KMS-11 (cell line): ENCODE measurements at regions not wholly inside any gene's neighbourhood (a gene's known extent, or its start where the extent isn't known, plus 50 kb on each side); places are given as distances from the start of the nearest gene placed in this dataset.

Experiments
- H2AFZ ChIP-seq: fragments of 200-600 bp; sonication (generic); 2 replicates; pipeline ENCODE4 v1.6.1; 2016; ENCODE audit warnings: antibody characterized with exemption, mixed run types, low read depth
- H3K27ac ChIP-seq: fragments of 200-600 bp; sonication (generic); 2 replicates; pipeline ENCODE4 v1.6.1; 2016; ENCODE audit warnings: mild to moderate bottlenecking, mixed run types
- H3K27me3 ChIP-seq: fragments of 200-600 bp; sonication (generic); 2 replicates; pipeline ENCODE4 v1.6.1; 2017; ENCODE audit warnings: mild to moderate bottlenecking, low read depth, mixed run types, moderate library complexity; ENCODE audit not compliant: insufficient read depth
- H3K36me3 ChIP-seq: fragments of 200-600 bp; sonication (generic); 2 replicates; pipeline ENCODE4 v1.6.1; 2017; ENCODE audit warnings: mild to moderate bottlenecking, mixed run types; ENCODE audit not compliant: insufficient read depth
- H3K4me1 ChIP-seq: fragments of 200-600 bp; sonication (generic); 2 replicates; pipeline ENCODE4 v1.6.1; 2016; ENCODE audit warnings: mild to moderate bottlenecking, low read depth, mixed run types; ENCODE audit not compliant: poor library complexity, severe bottlenecking
- H3K4me2 ChIP-seq: fragments of 200-600 bp; sonication (generic); 2 replicates; pipeline ENCODE4 v1.7.0; 2016; ENCODE audit warnings: mild to moderate bottlenecking, mixed run types
- H3K4me3 ChIP-seq: fragments of 200-600 bp; sonication (generic); IDR thresholded peaks from 2 replicates; pipeline ENCODE4 v1.6.1; 2017; ENCODE audit warnings: low read depth, low read length, mixed read lengths; ENCODE audit not compliant: insufficient read depth
- H3K79me2 ChIP-seq: fragments of 200-600 bp; sonication (generic); 2 replicates; pipeline ENCODE4 v1.6.1; 2016; ENCODE audit warnings: low read depth, mixed run types; ENCODE audit not compliant: insufficient read depth
- H3K9ac ChIP-seq: fragments of 200-600 bp; sonication (generic); 2 replicates; pipeline ENCODE4 v1.6.1; 2016; ENCODE audit warnings: mild to moderate bottlenecking, mixed run types
- H4K20me1 ChIP-seq: fragments of 200-600 bp; sonication (generic); 2 replicates; pipeline ENCODE4 v1.6.1; 2016; ENCODE audit warnings: mild to moderate bottlenecking, mixed run types; ENCODE audit not compliant: insufficient read depth
- TF ChIP-seq, protein P1 (sequence below): fragments of 200-600 bp; sonication (generic); conservative IDR thresholded peaks from 2 replicates; pipeline ENCODE4 v1.6.1; 2017; ENCODE audit warnings: low read depth, mild to moderate bottlenecking, antibody characterized with exemption, low read length, moderate library complexity, mixed read lengths

DNA sequence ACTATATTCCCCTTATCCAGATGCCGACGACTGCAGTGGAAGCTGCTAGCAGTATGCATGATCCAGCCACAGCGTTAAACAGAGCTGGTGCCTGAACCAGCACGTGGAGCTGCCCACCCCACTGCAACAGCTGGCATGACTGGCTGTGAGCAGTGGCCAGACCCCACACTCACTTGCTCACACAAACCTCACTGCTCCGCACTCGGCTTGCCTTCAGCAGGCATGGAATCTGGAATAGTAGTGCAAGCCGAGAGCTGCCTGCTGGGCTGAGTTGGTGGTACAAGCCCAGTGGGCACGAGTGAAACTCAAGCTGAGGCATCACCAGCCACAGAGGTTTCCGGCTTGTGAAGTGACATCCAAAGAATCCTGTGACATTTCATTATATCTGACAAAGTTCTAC, 1197.6 kb downstream of the FAM133A start:
- H3K4me2 ChIP-seq: no peak overlapping the region
- no peaks in the 10 kb centered on the region for H3K27me3 ChIP-seq
- no peak overlapping the region for H3K27ac ChIP-seq
- TF ChIP-seq, protein P1, sequence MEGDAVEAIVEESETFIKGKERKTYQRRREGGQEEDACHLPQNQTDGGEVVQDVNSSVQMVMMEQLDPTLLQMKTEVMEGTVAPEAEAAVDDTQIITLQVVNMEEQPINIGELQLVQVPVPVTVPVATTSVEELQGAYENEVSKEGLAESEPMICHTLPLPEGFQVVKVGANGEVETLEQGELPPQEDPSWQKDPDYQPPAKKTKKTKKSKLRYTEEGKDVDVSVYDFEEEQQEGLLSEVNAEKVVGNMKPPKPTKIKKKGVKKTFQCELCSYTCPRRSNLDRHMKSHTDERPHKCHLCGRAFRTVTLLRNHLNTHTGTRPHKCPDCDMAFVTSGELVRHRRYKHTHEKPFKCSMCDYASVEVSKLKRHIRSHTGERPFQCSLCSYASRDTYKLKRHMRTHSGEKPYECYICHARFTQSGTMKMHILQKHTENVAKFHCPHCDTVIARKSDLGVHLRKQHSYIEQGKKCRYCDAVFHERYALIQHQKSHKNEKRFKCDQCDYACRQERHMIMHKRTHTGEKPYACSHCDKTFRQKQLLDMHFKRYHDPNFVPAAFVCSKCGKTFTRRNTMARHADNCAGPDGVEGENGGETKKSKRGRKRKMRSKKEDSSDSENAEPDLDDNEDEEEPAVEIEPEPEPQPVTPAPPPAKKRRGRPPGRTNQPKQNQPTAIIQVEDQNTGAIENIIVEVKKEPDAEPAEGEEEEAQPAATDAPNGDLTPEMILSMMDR: no peak
- no peaks in the 10 kb centered on the region for H3K79me2 ChIP-seq
- no peak overlapping the region for H2AFZ ChIP-seq
- H3K4me1 ChIP-seq: no peaks in the 10 kb centered on the region
- H3K36me3 ChIP-seq: no peaks in the 10 kb centered on the region
- no peak overlapping the region for H3K4me3 ChIP-seq
- H4K20me1 ChIP-seq: no peaks in the 10 kb centered on the region
- H3K9ac ChIP-seq: no peak overlapping the region

DNA sequence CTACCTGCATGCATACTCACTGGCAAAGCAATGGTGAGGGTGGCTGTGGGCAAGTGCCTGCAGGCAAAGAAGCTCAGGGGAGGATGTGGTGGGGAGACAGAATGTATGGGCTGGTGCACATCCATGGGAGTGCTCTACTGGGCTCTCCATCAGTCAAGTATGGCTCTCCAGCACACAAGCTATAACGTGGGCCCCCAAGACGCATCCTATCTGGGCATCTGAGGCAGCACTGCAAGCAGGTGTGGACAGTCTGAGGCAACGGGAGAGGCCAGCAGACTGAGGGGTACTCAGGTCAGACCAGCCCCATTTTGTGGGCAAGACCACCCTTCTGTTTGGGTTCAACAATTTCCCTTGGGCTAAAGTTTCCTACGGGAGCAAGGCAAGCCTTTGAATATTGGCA, 1227.8 kb downstream of the FAM133A start:
- H2AFZ ChIP-seq: no peak overlapping the region
- H3K4me3 ChIP-seq: no peak overlapping the region
- H3K36me3 ChIP-seq: no peaks in the 10 kb centered on the region
- no peak overlapping the region for H3K27ac ChIP-seq
- no peaks in the 10 kb centered on the region for H3K27me3 ChIP-seq
- no peaks in the 10 kb centered on the region for H3K4me1 ChIP-seq
- H3K4me2 ChIP-seq: no peak overlapping the region
- H4K20me1 ChIP-seq: no peaks in the 10 kb centered on the region
- TF ChIP-seq, protein P1: no peak
- no peak overlapping the region for H3K9ac ChIP-seq
- no peaks in the 10 kb centered on the region for H3K79me2 ChIP-seq

DNA sequence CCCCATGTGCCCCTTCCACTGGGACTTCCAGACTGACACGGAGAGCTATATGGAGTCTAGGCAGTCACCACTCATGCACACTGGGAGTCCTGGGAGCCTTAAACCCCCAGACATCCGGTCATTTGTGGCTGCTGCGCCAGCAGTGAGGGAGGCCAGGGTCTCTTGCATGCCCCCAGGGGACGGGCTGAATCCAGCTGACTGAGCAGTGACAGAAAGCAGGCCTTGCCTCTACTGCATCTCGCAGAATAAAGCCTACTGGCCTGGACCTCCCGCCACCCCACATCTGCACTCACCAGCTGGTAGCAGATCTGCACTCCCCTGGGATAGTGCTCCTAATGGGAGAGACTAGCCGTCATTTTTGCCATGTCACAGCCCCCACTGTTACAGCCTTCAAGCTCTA, 1234.2 kb downstream of the FAM133A start:
- Histone ChIP-seq H3K4me2 (no peak overlapping the region), H3K9ac (no peak overlapping the region), H4K20me1 (no peaks in the 10 kb centered on the region), H3K4me1 (no peaks in the 10 kb centered on the region), H2AFZ (no peak overlapping the region), H3K27me3 (no peaks in the 10 kb centered on the region), H3K4me3 (no peak overlapping the region), H3K79me2 (no peaks in the 10 kb centered on the region), H3K36me3 (no peaks in the 10 kb centered on the region), H3K27ac (no peak overlapping the region)
- TF ChIP-seq, protein P1: no peak

DNA sequence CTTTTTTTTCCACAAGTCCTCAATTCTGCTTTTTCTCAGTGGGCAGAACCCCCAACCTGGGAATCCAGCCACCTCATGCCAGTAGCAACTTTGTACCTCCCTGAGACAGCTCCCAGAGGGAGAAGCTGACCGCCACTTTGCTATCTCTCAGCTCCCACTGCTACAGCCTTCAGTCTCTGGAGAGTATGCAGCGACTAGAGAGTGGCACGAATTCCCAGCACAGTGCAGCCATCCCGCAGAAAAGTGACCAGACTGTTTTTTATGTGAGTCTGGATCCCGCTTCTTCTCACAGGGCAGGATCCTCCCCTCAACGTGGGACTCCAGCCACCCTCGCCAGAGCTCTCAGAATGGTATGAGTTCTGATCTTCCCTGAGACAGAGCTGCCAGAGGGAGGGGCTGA, 1234.6 kb downstream of the FAM133A start:
- Histone ChIP-seq H2AFZ (no peak overlapping the region), H4K20me1 (no peaks in the 10 kb centered on the region), H3K9ac (no peak overlapping the region), H3K4me1 (no peaks in the 10 kb centered on the region), H3K4me2 (no peak overlapping the region), H3K79me2 (no peaks in the 10 kb centered on the region), H3K36me3 (no peaks in the 10 kb centered on the region), H3K4me3 (no peak overlapping the region), H3K27me3 (no peaks in the 10 kb centered on the region), H3K27ac (no peak overlapping the region)
- TF ChIP-seq, protein P1: no peak

DNA sequence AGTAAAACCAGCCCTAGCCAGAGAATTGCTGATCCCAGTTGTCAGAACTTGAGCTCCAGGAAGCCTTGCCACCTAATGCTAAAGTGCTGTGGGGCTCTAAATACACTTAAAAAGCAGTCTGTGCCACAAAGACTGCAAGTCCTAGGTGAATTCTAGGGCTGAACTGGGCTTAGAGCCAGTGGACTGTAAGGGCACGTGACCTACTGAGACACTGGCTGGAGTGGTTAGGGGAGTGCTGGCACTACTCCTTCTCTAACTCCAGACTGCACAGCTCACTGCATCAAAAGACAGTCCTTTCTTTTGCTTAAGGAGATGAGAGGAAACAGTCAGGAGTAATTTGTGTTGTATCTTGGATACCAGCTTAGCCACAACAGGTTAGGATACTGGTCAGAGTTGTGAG, 1240.2 kb downstream of the FAM133A start:
- H3K79me2 ChIP-seq: no peaks in the 10 kb centered on the region
- H4K20me1 ChIP-seq: no peaks in the 10 kb centered on the region
- no peak overlapping the region for H3K4me3 ChIP-seq
- no peaks in the 10 kb centered on the region for H3K36me3 ChIP-seq
- no peaks in the 10 kb centered on the region for H3K27me3 ChIP-seq
- TF ChIP-seq, protein P1: no peak
- no peak overlapping the region for H3K9ac ChIP-seq
- H2AFZ ChIP-seq: no peak overlapping the region
- no peak overlapping the region for H3K27ac ChIP-seq
- no peaks in the 10 kb centered on the region for H3K4me1 ChIP-seq
- no peak overlapping the region for H3K4me2 ChIP-seq
